HG03025 (cell line): ENCODE measurements at regions not wholly inside any gene's neighbourhood (a gene's known extent, or its start where the extent isn't known, plus 50 kb on each side); places are given as distances from the start of the nearest gene placed in this dataset.

Experiments used
- ATAC-seq: cut with Tn5 transposase; IDR thresholded peaks from one replicate; pipeline ENCODE4 v1.9.1; 2021; ENCODE audit warnings: mild to moderate bottlenecking, moderate library complexity; ENCODE audit not compliant: unreplicated experiment, low FRiP score

GRCh38 chr1:80896781-80897356 is 903.9 kb upstream of the ADGRL2 start:
- no peak for ATAC-seq

GRCh38 chr1:80894921-80895320 is 905.8 kb upstream of the ADGRL2 start:
- no peak for ATAC-seq

GRCh38 chr1:80893115-80893514 is 907.6 kb upstream of the ADGRL2 start:
- ATAC-seq, result no peak

GRCh38 chr1:80892539-80892938 is 908.2 kb upstream of the ADGRL2 start:
- ATAC-seq, result no peak

- ATAC-seq, result no peak
Measured at GRCh38 chr1:80891871-80892270, 908.9 kb upstream of the ADGRL2 start.

GRCh38 chr1:80882553-80882952 is 918.2 kb upstream of the ADGRL2 start:
- no peak for ATAC-seq

- no peak for ATAC-seq
Measured at GRCh38 chr1:80878343-80878742, 922.4 kb upstream of the ADGRL2 start.

GRCh38 chr1:80876035-80876434 is 924.7 kb upstream of the ADGRL2 start:
- ATAC-seq, result no peak

GRCh38 chr1:80869299-80869698 is 931.4 kb upstream of the ADGRL2 start:
- no peak for ATAC-seq

GRCh38 chr1:80847904-80848303 is 952.8 kb upstream of the ADGRL2 start:
- no peak for ATAC-seq

GRCh38 chr1:80846966-80847365 is 953.8 kb upstream of the ADGRL2 start:
- no peak for ATAC-seq

GRCh38 chr1:80842796-80843195 is 957.9 kb upstream of the ADGRL2 start:
- no peak for ATAC-seq

GRCh38 chr1:80841261-80841660 is 959.5 kb upstream of the ADGRL2 start:
- no peak for ATAC-seq

- no peak for ATAC-seq
Measured at GRCh38 chr1:80837066-80837465, 963.7 kb upstream of the ADGRL2 start.

GRCh38 chr1:80836505-80836904 is 964.2 kb upstream of the ADGRL2 start:
- no peak for ATAC-seq

GRCh38 chr1:80827666-80828065 is 973.1 kb upstream of the ADGRL2 start:
- ATAC-seq, result no peak

- ATAC-seq, result no peak
Measured at GRCh38 chr1:80825067-80825466, 975.7 kb upstream of the ADGRL2 start.

- ATAC-seq, result no peak
Measured at GRCh38 chr1:80818211-80818610, 982.5 kb upstream of the ADGRL2 start.

- ATAC-seq, result no peak
Measured at GRCh38 chr1:80807981-80808380, 992.8 kb upstream of the ADGRL2 start.

GRCh38 chr1:80806431-80806830 is 994.3 kb upstream of the ADGRL2 start:
- no peak for ATAC-seq

- ATAC-seq, result no peak
Measured at GRCh38 chr1:80801695-80802094, 999.0 kb upstream of the ADGRL2 start.

GRCh38 chr1:80799457-80799856 is 1001.3 kb upstream of the ADGRL2 start:
- no peak for ATAC-seq

GRCh38 chr1:80779275-80779674 is 1021.5 kb upstream of the ADGRL2 start:
- no peak for ATAC-seq
